Progenitor cell of endocrine pancreas (in vitro differentiated cells): ENCODE measurements at regions not wholly inside any gene's neighbourhood (a gene's known extent, or its start where the extent isn't known, plus 50 kb on each side); places are given as distances from the start of the nearest gene placed in this dataset.

Experiments used
- DNase-seq: peaks from one replicate; pipeline ENCODE4 v3.0.0; 2021; ENCODE audit warnings: low spot score; ENCODE audit not compliant: unreplicated experiment
- H3K27ac Mint-ChIP-seq: 2 replicates; pipeline ENCODE4 v1.8.0; 2021; ENCODE audit warnings: mild to moderate bottlenecking, moderate library complexity, mixed read lengths
- H3K27me3 Mint-ChIP-seq: 2 replicates; pipeline ENCODE4 v1.8.0; 2021; ENCODE audit warnings: mixed read lengths
- H3K36me3 Mint-ChIP-seq: 2 replicates; pipeline ENCODE4 v1.8.0; 2022; ENCODE audit warnings: mixed read lengths; ENCODE audit not compliant: insufficient read depth
- H3K4me1 Mint-ChIP-seq: 2 replicates; pipeline ENCODE4 v1.8.0; 2021; ENCODE audit warnings: low read depth, mixed read lengths
- H3K4me3 Mint-ChIP-seq: 2 replicates; pipeline ENCODE4 v1.8.0; 2021; ENCODE audit warnings: low read depth, mild to moderate bottlenecking, moderate library complexity, mixed read lengths
- H3K9me3 Mint-ChIP-seq: 2 replicates; pipeline ENCODE4 v1.8.0; 2021; ENCODE audit warnings: low read depth, mixed read lengths
- TF ChIP-seq, protein P1 (sequence below): fragments of 200-600 bp; sonication (generic); IDR thresholded peaks from one replicate; pipeline ENCODE4 v1.5.0; 2021; ENCODE audit warnings: antibody characterized with exemption, mild to moderate bottlenecking; ENCODE audit not compliant: unreplicated experiment

- no peak for DNase-seq
- Mint-ChIP-seq H3K36me3 (no peaks in the 10 kb centered on the region), H3K9me3 (no peaks in the 10 kb centered on the region), H3K27ac (no peak overlapping the region), H3K4me1 (no peaks in the 10 kb centered on the region), H3K27me3 (peaks cover 10% of the 10 kb centered on the region), H3K4me3 (no peak overlapping the region)
- TF ChIP-seq, protein P1, sequence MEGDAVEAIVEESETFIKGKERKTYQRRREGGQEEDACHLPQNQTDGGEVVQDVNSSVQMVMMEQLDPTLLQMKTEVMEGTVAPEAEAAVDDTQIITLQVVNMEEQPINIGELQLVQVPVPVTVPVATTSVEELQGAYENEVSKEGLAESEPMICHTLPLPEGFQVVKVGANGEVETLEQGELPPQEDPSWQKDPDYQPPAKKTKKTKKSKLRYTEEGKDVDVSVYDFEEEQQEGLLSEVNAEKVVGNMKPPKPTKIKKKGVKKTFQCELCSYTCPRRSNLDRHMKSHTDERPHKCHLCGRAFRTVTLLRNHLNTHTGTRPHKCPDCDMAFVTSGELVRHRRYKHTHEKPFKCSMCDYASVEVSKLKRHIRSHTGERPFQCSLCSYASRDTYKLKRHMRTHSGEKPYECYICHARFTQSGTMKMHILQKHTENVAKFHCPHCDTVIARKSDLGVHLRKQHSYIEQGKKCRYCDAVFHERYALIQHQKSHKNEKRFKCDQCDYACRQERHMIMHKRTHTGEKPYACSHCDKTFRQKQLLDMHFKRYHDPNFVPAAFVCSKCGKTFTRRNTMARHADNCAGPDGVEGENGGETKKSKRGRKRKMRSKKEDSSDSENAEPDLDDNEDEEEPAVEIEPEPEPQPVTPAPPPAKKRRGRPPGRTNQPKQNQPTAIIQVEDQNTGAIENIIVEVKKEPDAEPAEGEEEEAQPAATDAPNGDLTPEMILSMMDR: no peak
These were observed 666.4 kb downstream of the BRD1 start for GRCh38 chr22:49161002-49161850.

GRCh38 chr22:49160261-49161001 is 667.2 kb downstream of the BRD1 start:
- H3K36me3 Mint-ChIP-seq: no peaks in the 10 kb centered on the region
- no peak for DNase-seq
- H3K4me3 Mint-ChIP-seq: no peak overlapping the region
- H3K27me3 Mint-ChIP-seq: peaks cover 7% of the 10 kb centered on the region
- H3K9me3 Mint-ChIP-seq: no peaks in the 10 kb centered on the region
- TF ChIP-seq, protein P1: no peak
- H3K4me1 Mint-ChIP-seq: no peaks in the 10 kb centered on the region
- no peak overlapping the region for H3K27ac Mint-ChIP-seq

DNA sequence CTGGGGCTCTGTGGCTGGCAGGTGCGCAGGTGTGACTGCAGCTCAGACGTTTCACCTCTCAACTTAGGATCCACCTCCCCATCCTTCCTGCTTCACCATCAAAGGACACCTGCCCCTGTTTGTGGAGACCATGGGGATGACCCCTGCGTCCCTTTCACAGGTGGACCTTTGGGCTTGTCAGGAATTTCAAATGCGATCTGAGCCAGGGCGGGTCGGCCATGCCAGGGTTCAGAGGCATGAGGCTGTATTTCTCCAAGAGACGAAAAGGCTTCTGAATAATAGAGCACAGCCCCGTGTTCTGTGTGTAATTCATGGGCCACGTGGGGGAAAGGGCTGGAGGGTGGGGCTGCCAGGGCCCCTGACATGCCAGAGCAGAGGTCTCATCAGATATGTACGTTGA is 668.0 kb downstream of the BRD1 start:
- Mint-ChIP-seq H3K9me3 (no peaks in the 10 kb centered on the region), H3K27ac (no peak overlapping the region), H3K36me3 (no peaks in the 10 kb centered on the region), H3K27me3 (peaks cover 7% of the 10 kb centered on the region), H3K4me1 (no peaks in the 10 kb centered on the region), H3K4me3 (no peak overlapping the region)
- TF ChIP-seq, protein P1: no peak
- no peak for DNase-seq

GRCh38 chr22:49158741-49159564 is 668.7 kb downstream of the BRD1 start:
- Mint-ChIP-seq H3K9me3 (no peaks in the 10 kb centered on the region), H3K27ac (no peak overlapping the region), H3K36me3 (no peaks in the 10 kb centered on the region)

More at GRCh38 chr22:49158741-49159564, 668.7 kb downstream of the BRD1 start:
- no peak for DNase-seq
- H3K4me1 Mint-ChIP-seq: no peaks in the 10 kb centered on the region
- TF ChIP-seq, protein P1: no peak
- H3K27me3 Mint-ChIP-seq: peaks cover 7% of the 10 kb centered on the region
- H3K4me3 Mint-ChIP-seq: no peak overlapping the region
